ENCODE measurements at regions not wholly inside any gene's neighbourhood (a gene's known extent, or its start where the extent isn't known, plus 50 kb on each side); places are given as distances from the start of the nearest gene placed in this dataset.

DNA sequence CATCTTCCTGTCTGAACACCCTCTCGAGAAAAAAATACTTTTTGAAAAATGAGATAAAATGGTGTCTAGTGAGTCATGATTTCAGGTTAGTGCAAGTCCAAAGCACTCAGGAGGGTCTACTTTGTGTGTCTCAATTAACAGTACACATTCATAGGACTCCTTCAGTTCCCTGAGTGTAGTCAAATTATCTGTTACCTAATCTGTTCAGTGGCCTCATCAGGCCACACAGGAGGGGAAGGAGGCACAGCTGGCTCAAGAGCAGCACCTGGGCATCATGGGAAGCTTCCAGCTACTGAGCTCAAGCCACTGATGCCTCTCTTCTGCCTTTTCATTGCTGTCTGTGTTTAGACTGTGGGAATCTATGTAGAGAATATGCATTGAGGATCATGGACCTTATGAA lies 341.4 kb upstream of the SGO1 start:
- TF ChIP-seq, protein P1, sequence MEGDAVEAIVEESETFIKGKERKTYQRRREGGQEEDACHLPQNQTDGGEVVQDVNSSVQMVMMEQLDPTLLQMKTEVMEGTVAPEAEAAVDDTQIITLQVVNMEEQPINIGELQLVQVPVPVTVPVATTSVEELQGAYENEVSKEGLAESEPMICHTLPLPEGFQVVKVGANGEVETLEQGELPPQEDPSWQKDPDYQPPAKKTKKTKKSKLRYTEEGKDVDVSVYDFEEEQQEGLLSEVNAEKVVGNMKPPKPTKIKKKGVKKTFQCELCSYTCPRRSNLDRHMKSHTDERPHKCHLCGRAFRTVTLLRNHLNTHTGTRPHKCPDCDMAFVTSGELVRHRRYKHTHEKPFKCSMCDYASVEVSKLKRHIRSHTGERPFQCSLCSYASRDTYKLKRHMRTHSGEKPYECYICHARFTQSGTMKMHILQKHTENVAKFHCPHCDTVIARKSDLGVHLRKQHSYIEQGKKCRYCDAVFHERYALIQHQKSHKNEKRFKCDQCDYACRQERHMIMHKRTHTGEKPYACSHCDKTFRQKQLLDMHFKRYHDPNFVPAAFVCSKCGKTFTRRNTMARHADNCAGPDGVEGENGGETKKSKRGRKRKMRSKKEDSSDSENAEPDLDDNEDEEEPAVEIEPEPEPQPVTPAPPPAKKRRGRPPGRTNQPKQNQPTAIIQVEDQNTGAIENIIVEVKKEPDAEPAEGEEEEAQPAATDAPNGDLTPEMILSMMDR (IDR thresholded peaks at IDR 0.05): no peak
- TF ChIP-seq POLR2A (IDR thresholded peaks at IDR 0.05; ENCODE audit: low read length) (no peak), RCOR1 (IDR thresholded peaks at IDR 0.05; ENCODE audit: low read depth, low read length) (no peak), RAD21 (conservative IDR thresholded peaks at IDR 0.05 in 1 of 2, IDR thresholded peaks at IDR 0.05 in 1 of 2) (no peak), RFX5 (IDR thresholded peaks at IDR 0.05) (no peak), CBX8 (IDR thresholded peaks at IDR 0.05) (no peak), TP53 (CRISPR knock-in tag; IDR thresholded peaks at IDR 0.05) (no peak), MAFK (IDR thresholded peaks at IDR 0.05; ENCODE audit: partially characterized antibody) (no peak), RARB (CRISPR knock-in tag; IDR thresholded peaks at IDR 0.05) (no peak), EP300 (IDR thresholded peaks at IDR 0.05) (no peak), FOSL2 (IDR thresholded peaks at IDR 0.05) (no peak), FOSL2 (CRISPR knock-in tag; IDR thresholded peaks at IDR 0.05) (no peak)
- TF ChIP-seq, protein P2, sequence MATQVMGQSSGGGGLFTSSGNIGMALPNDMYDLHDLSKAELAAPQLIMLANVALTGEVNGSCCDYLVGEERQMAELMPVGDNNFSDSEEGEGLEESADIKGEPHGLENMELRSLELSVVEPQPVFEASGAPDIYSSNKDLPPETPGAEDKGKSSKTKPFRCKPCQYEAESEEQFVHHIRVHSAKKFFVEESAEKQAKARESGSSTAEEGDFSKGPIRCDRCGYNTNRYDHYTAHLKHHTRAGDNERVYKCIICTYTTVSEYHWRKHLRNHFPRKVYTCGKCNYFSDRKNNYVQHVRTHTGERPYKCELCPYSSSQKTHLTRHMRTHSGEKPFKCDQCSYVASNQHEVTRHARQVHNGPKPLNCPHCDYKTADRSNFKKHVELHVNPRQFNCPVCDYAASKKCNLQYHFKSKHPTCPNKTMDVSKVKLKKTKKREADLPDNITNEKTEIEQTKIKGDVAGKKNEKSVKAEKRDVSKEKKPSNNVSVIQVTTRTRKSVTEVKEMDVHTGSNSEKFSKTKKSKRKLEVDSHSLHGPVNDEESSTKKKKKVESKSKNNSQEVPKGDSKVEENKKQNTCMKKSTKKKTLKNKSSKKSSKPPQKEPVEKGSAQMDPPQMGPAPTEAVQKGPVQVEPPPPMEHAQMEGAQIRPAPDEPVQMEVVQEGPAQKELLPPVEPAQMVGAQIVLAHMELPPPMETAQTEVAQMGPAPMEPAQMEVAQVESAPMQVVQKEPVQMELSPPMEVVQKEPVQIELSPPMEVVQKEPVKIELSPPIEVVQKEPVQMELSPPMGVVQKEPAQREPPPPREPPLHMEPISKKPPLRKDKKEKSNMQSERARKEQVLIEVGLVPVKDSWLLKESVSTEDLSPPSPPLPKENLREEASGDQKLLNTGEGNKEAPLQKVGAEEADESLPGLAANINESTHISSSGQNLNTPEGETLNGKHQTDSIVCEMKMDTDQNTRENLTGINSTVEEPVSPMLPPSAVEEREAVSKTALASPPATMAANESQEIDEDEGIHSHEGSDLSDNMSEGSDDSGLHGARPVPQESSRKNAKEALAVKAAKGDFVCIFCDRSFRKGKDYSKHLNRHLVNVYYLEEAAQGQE (IDR thresholded peaks at IDR 0.05): no peak
- TF ChIP-seq, protein P3, sequence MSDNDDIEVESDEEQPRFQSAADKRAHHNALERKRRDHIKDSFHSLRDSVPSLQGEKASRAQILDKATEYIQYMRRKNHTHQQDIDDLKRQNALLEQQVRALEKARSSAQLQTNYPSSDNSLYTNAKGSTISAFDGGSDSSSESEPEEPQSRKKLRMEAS (IDR thresholded peaks at IDR 0.05): no peak
- TF ChIP-seq, protein P4, sequence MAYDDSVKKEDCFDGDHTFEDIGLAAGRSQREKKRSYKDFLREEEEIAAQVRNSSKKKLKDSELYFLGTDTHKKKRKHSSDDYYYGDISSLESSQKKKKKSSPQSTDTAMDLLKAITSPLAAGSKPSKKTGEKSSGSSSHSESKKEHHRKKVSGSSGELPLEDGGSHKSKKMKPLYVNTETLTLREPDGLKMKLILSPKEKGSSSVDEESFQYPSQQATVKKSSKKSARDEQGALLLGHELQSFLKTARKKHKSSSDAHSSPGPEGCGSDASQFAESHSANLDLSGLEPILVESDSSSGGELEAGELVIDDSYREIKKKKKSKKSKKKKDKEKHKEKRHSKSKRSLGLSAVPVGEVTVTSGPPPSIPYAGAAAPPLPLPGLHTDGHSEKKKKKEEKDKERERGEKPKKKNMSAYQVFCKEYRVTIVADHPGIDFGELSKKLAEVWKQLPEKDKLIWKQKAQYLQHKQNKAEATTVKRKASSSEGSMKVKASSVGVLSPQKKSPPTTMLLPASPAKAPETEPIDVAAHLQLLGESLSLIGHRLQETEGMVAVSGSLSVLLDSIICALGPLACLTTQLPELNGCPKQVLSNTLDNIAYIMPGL (CRISPR knock-in tag; IDR thresholded peaks at IDR 0.05; ENCODE audit: borderline replicate concordance): no peak

All from A549 (cell line).